Loucy (cell line): ENCODE measurements at regions not wholly inside any gene's neighbourhood (a gene's known extent, or its start where the extent isn't known, plus 50 kb on each side); places are given as distances from the start of the nearest gene placed in this dataset.
"Not testable (repeated sequence)": the region's sequence is repeated elsewhere in the genome, so short reads cannot be mapped to it uniquely, and the experiment has no call there.

Experiments
- CTCF ChIP-seq: fragments of 200-600 bp; sonication (generic); conservative IDR thresholded peaks from 2 replicates; pipeline ENCODE4 v1.5.1; 2014; ENCODE audit warnings: mild to moderate bottlenecking, antibody characterized with exemption, low read length
- EZH2phosphoT487 ChIP-seq: fragments of 200-600 bp; IDR thresholded peaks from 2 replicates; pipeline ENCODE4 v1.6.1; 2018; ENCODE audit warnings: antibody characterized with exemption, mild to moderate bottlenecking, moderate library complexity, borderline replicate concordance

- TF ChIP-seq CTCF, EZH2phosphoT487: not testable (repeated sequence)
Observed at GRCh38 chr3:113355340-113355739, 86.0 kb downstream of the CFAP44 start.
